Liver (tissue), 8 donors: ENCODE measurements at regions not wholly inside any gene's neighbourhood (a gene's known extent, or its start where the extent isn't known, plus 50 kb on each side); places are given as distances from the start of the nearest gene placed in this dataset.

Experiments
- DNase-seq: peaks from one replicate; pipeline ENCODE4 v3.0.0-alpha.2; 2017; ENCODE audit warnings: low spot score
- H3K27ac ChIP-seq, 2 donors: one replicate each; pipeline ENCODE4 v1.7.0; 2013; ENCODE audit warnings: inconsistent platforms in 2 of 2, low read length in 2 of 2, control low read depth in 1 of 2, low read depth in 1 of 2, mild to moderate bottlenecking in 1 of 2
- H3K27me3 ChIP-seq, 4 donors: one replicate each; pipeline versions ENCODE4 v1.6.1 to v1.7.0; 2013; ENCODE audit warnings: low read length in 3 of 4, inconsistent platforms in 1 of 4, mild to moderate bottlenecking in 1 of 4, moderate library complexity in 1 of 4; ENCODE audit not compliant: control insufficient read depth in 4 of 4, insufficient read depth in 4 of 4
- H3K36me3 ChIP-seq, 4 donors: one replicate each; pipeline versions ENCODE4 v1.6.1 to v1.7.0; 2013; ENCODE audit warnings: low read length in 3 of 4, mild to moderate bottlenecking in 3 of 4, low read depth in 1 of 4, moderate library complexity in 1 of 4; ENCODE audit not compliant: control insufficient read depth in 4 of 4, insufficient read depth in 3 of 4
- H3K4me1 ChIP-seq, 4 donors: one replicate each; pipeline versions ENCODE4 v1.6.1 to v1.7.0; 2013; ENCODE audit warnings: low read length in 3 of 4, mild to moderate bottlenecking in 3 of 4, moderate library complexity in 1 of 4; ENCODE audit not compliant: control insufficient read depth in 4 of 4, insufficient read depth in 4 of 4
- H3K4me3 ChIP-seq, 3 donors: one replicate each; pipeline versions ENCODE4 v1.6.1 to v1.7.0; 2013; ENCODE audit warnings: low read length in 3 of 3, control low read depth in 1 of 3, low read depth in 1 of 3, mild to moderate bottlenecking in 1 of 3
- H3K9ac ChIP-seq, 2 donors: one replicate each; pipeline ENCODE4 v1.7.0; 2013; ENCODE audit warnings: low read length in 2 of 2, mild to moderate bottlenecking in 2 of 2, moderate library complexity in 2 of 2, control low read depth in 1 of 2, low read depth in 1 of 2
- H3K9me3 ChIP-seq, 4 donors: one replicate each; pipeline versions ENCODE4 v1.6.1 to v1.7.0; 2013; ENCODE audit warnings: low read length in 3 of 4; ENCODE audit not compliant: control insufficient read depth in 4 of 4
- FOXA1 ChIP-seq: IDR thresholded peaks from 2 replicates; pipeline ENCODE4 v1.6.1; 2016; ENCODE audit warnings: antibody characterized with exemption
- FOXA2 ChIP-seq: IDR thresholded peaks from 2 replicates; pipeline ENCODE4 v1.6.1; 2016; ENCODE audit warnings: antibody characterized with exemption
- HNF4A ChIP-seq, 2 donors: conservative IDR thresholded peaks; 2 replicates each; pipeline ENCODE4 v1.6.1; 2016; ENCODE audit warnings: antibody characterized with exemption in 2 of 2, mild to moderate bottlenecking in 2 of 2
- HNF4G ChIP-seq: IDR thresholded peaks from 2 replicates; pipeline ENCODE4 v1.6.1; 2016; ENCODE audit warnings: antibody characterized with exemption
- JUND ChIP-seq, 2 donors: IDR thresholded peaks; 2 replicates each; pipeline ENCODE4 v1.6.1; 2016; ENCODE audit warnings: antibody characterized with exemption in 2 of 2
- NR2F2 ChIP-seq: IDR thresholded peaks from 2 replicates; pipeline ENCODE4 v1.6.1; 2016; ENCODE audit warnings: antibody characterized with exemption
- RAD21 ChIP-seq, 2 donors: IDR thresholded peaks; 2 replicates each; pipeline ENCODE4 v1.6.1; 2016; ENCODE audit warnings: antibody characterized with exemption in 2 of 2, mild to moderate bottlenecking in 2 of 2
- REST ChIP-seq: IDR thresholded peaks from 2 replicates; pipeline ENCODE4 v1.6.1; 2016; ENCODE audit warnings: antibody characterized with exemption, mild to moderate bottlenecking
- RXRA ChIP-seq, 2 donors: IDR thresholded peaks; 2 replicates each; pipeline ENCODE4 v1.6.1; 2017 to 2018; ENCODE audit warnings: antibody characterized with exemption in 2 of 2, mild to moderate bottlenecking in 1 of 2
- SP1 ChIP-seq: IDR thresholded peaks from 2 replicates; pipeline ENCODE4 v1.6.1; 2018; ENCODE audit warnings: antibody characterized with exemption, mild to moderate bottlenecking
- TAF1 ChIP-seq: conservative IDR thresholded peaks from 2 replicates; pipeline ENCODE4 v1.6.1; 2016; ENCODE audit warnings: antibody characterized with exemption, mild to moderate bottlenecking
- ZBTB33 ChIP-seq: IDR thresholded peaks from 2 replicates; pipeline ENCODE4 v1.6.1; 2016; ENCODE audit warnings: antibody characterized with exemption
- WGBS: extraction: QIAGEN DNeasy Blood & Tissue Kit; methylation state at CpG from one replicate; pipeline ENCODE4 v1.1.7; 2013; 5-methylcytosine and 5-hydroxymethylcytosine counted together
- TF ChIP-seq, protein P1 (sequence below): fragments of 150-350 bp; IDR thresholded peaks from 2 replicates; pipeline ENCODE4 v1.5.1; 2017; ENCODE audit warnings: improper control_type of control experiment, low read depth, low read length; ENCODE audit not compliant: missing input control
- donor health status: healthy.
- donor health status: healthy.
- donor health status: healthy.
- donor health status: healthy.
- donor health status: healthy.

DNA sequence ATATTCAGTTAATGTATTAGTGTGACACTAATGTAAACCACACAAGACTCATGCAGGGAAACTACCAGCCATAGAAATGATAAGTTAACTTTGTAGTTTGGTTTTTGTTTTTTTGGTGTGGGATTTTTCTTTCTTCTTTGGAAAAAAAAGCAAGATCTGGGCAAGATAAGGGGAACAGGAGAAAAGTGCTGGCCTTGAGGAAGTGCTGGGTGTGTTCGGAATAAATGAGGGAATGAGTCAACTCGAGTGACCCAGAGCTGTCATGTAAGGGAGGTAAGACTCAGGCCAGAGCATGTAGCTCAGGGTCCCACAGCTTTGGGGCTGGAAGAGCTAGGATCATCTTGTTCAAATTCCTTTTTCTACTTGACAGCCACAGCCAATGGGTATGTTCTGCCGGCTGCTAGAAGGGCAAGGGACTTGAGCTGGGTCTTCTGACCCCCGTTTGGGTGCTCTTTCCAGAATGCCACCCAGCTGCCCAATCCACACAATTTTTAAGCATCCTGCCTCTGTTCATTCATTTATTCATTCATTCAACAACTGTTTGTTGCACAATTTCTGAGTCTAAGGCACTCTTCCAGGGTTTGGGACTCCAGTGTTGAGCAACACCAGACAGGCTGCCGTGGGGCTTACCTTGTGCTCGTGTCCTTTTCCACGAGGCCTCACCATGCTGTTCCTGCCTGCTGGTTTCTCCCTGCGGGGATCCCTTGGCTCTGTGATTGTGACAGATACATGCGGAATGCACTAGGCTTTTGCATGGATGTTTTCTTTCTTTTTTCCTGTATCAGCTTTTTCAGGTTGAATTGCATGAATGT lies 54.5 kb downstream of the CLDN34 start:
- WGBS, result 72% methylated on average over 9 of the region's 9 CpGs
- Histone ChIP-seq H3K9ac (no peak overlapping the region), H3K4me1 (no peaks in the 10 kb centered on the region), H3K4me3 (no peak overlapping the region), H3K9me3 (no peaks in the 10 kb centered on the region), H3K36me3 (no peaks in the 10 kb centered on the region), H3K27me3 (peaks cover 0 to 3% (median 0%) of the 10 kb centered on the region in 4 donors), H3K27ac (no peak overlapping the region)
- DNase-seq, result no peak
- TF ChIP-seq RAD21 (IDR thresholded peaks at IDR 0.05) (no peak), SP1 (no peak)
- TF ChIP-seq, protein P1, sequence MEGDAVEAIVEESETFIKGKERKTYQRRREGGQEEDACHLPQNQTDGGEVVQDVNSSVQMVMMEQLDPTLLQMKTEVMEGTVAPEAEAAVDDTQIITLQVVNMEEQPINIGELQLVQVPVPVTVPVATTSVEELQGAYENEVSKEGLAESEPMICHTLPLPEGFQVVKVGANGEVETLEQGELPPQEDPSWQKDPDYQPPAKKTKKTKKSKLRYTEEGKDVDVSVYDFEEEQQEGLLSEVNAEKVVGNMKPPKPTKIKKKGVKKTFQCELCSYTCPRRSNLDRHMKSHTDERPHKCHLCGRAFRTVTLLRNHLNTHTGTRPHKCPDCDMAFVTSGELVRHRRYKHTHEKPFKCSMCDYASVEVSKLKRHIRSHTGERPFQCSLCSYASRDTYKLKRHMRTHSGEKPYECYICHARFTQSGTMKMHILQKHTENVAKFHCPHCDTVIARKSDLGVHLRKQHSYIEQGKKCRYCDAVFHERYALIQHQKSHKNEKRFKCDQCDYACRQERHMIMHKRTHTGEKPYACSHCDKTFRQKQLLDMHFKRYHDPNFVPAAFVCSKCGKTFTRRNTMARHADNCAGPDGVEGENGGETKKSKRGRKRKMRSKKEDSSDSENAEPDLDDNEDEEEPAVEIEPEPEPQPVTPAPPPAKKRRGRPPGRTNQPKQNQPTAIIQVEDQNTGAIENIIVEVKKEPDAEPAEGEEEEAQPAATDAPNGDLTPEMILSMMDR, result no peak

- H3K9me3 ChIP-seq, result no peaks in the 10 kb centered on the region
- no peak overlapping the region for H3K9ac ChIP-seq
- H3K27ac ChIP-seq, result no peak overlapping the region
- no peak for DNase-seq
- WGBS, result 95% methylated on average over 5 of the region's 5 CpGs
- H3K36me3 ChIP-seq, result no peaks in the 10 kb centered on the region
- no peak overlapping the region for H3K4me3 ChIP-seq
- TF ChIP-seq HNF4A (conservative IDR thresholded peaks at IDR 0.05) (no peak), ZBTB33 (no peak), JUND (IDR thresholded peaks at IDR 0.05) (no peak), RAD21 (IDR thresholded peaks at IDR 0.05) (no peak), FOXA2 (no peak), FOXA1 (no peak)
- TF ChIP-seq, protein P1, result no peak
- H3K27me3 ChIP-seq, result peaks cover 0 to 3% (median 0%) of the 10 kb centered on the region in 4 donors
- no peaks in the 10 kb centered on the region for H3K4me1 ChIP-seq
These were observed 55.0 kb downstream of the CLDN34 start for GRCh38 chrX:10022273-10022541.

DNA sequence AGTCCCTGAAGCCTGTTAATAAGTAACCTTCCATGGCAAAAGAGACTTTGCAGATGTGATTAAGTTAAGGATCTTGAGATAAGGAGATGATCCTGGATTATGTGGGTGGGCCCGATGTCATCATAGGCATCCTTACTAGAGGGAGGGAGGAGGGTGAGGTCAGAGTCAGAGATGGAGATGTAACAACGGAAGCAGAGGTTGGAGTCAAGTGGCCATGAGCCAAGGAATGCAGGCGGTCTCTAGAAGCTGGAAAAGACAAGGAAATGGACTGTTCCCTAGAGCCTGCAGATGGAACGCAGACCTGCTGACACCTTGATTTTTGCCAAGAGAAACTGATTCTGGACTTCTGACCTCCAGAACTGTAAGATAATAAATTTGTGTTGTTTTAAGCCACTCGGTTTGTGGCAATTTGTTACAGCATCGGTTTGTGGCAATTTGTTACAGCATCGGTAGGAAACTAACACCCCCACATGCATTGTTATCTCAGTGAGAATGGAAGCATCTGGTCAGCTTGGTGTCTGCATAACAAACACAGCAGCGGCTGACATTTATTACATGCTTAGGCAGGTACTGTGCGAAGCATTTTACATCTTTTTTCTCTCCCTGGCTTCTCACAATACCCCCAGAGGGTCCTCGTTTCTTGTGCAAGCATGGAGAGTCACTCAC lies 55.6 kb downstream of the CLDN34 start:
- H3K36me3 ChIP-seq, result no peaks in the 10 kb centered on the region
- no peak overlapping the region for H3K9ac ChIP-seq
- 67% methylated on average over 10 of the region's 10 CpGs for WGBS
- H3K9me3 ChIP-seq, result no peaks in the 10 kb centered on the region
- peaks cover 0 to 3% (median 0%) of the 10 kb centered on the region in 4 donors for H3K27me3 ChIP-seq
- no peak for DNase-seq
- no peak overlapping the region for H3K27ac ChIP-seq
- no peak overlapping the region for H3K4me3 ChIP-seq
- H3K4me1 ChIP-seq, result no peaks in the 10 kb centered on the region
- no peak for TF ChIP-seq REST
- TF ChIP-seq HNF4G, result no peak
- TF ChIP-seq NR2F2, result no peak
- TF ChIP-seq, protein P1, result no peak
- no peak for TF ChIP-seq TAF1
- TF ChIP-seq FOXA1, result no peak
- no peak for TF ChIP-seq FOXA2
- no peak for TF ChIP-seq RXRA (IDR thresholded peaks at IDR 0.05)
